Chondrocyte (in vitro differentiated cells): ENCODE measurements at regions not wholly inside any gene's neighbourhood (a gene's known extent, or its start where the extent isn't known, plus 50 kb on each side); places are given as distances from the start of the nearest gene placed in this dataset.

ENCODE experiments used
- DNase-seq: peaks from one replicate; pipeline ENCODE4 v3.0.0; 2021; ENCODE audit warnings: mixed read lengths, low spot score
- H3K27ac Mint-ChIP-seq: one replicate; pipeline ENCODE4 v1.8.0; 2021; ENCODE audit warnings: mild to moderate bottlenecking, moderate library complexity, mixed read lengths; ENCODE audit not compliant: unreplicated experiment
- H3K27me3 Mint-ChIP-seq: 2 replicates; pipeline ENCODE4 v1.8.0; 2021; ENCODE audit warnings: low read depth, mixed read lengths
- H3K36me3 Mint-ChIP-seq: 2 replicates; pipeline ENCODE4 v1.8.0; 2021; ENCODE audit warnings: low read depth, mixed read lengths
- H3K4me1 Mint-ChIP-seq: 2 replicates; pipeline ENCODE4 v1.8.0; 2021; ENCODE audit warnings: low read depth, mild to moderate bottlenecking, mixed read lengths
- H3K4me3 Mint-ChIP-seq: one replicate; pipeline ENCODE4 v1.8.0; 2021; ENCODE audit warnings: mild to moderate bottlenecking, moderate library complexity, mixed read lengths; ENCODE audit not compliant: unreplicated experiment
- H3K9me3 Mint-ChIP-seq: 2 replicates; pipeline ENCODE4 v1.8.0; 2021; ENCODE audit warnings: low read depth, mixed read lengths
- TF ChIP-seq, protein P1 (sequence below): fragments of 200-600 bp; sonication (generic); IDR thresholded peaks from 2 replicates; pipeline ENCODE4 v1.5.0; 2021; ENCODE audit warnings: antibody characterized with exemption, mild to moderate bottlenecking, moderate library complexity

DNA sequence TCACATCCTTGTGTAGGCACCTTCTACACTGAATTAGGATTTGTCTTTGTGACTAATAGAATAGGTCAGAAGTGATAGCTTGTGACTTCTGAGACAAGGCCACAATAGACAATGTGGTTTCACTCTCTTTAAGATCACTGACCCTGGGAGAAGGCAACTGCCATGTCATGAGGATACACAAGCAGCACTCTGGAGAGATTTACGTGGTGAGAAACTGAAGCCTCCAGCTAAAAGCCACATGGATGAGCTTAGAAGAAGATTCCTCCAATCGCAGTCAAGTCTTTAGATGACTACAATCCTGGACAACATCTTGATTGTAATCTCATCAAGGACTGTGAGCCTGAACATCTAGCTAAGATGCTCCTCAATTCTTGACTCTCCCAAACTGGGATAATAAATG is 206.6 kb downstream of the ESM1 start:
- no peaks in the 10 kb centered on the region for H3K27me3 Mint-ChIP-seq
- no peak overlapping the region for H3K27ac Mint-ChIP-seq
- peaks cover 14% of the 10 kb centered on the region for H3K9me3 Mint-ChIP-seq
- DNase-seq, result no peak
- H3K4me3 Mint-ChIP-seq, result no peak overlapping the region
- H3K36me3 Mint-ChIP-seq, result no peaks in the 10 kb centered on the region
- H3K4me1 Mint-ChIP-seq, result peaks cover 6% of the 10 kb centered on the region
- TF ChIP-seq, protein P1, sequence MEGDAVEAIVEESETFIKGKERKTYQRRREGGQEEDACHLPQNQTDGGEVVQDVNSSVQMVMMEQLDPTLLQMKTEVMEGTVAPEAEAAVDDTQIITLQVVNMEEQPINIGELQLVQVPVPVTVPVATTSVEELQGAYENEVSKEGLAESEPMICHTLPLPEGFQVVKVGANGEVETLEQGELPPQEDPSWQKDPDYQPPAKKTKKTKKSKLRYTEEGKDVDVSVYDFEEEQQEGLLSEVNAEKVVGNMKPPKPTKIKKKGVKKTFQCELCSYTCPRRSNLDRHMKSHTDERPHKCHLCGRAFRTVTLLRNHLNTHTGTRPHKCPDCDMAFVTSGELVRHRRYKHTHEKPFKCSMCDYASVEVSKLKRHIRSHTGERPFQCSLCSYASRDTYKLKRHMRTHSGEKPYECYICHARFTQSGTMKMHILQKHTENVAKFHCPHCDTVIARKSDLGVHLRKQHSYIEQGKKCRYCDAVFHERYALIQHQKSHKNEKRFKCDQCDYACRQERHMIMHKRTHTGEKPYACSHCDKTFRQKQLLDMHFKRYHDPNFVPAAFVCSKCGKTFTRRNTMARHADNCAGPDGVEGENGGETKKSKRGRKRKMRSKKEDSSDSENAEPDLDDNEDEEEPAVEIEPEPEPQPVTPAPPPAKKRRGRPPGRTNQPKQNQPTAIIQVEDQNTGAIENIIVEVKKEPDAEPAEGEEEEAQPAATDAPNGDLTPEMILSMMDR, result no peak

GRCh38 chr5:54775645-54776044 is 209.7 kb downstream of the ESM1 start:
- TF ChIP-seq, protein P1, result no peak
- Mint-ChIP-seq H3K9me3 (no peaks in the 10 kb centered on the region), H3K27me3 (no peaks in the 10 kb centered on the region), H3K36me3 (no peaks in the 10 kb centered on the region), H3K4me3 (no peak overlapping the region), H3K4me1 (peaks cover 16% of the 10 kb centered on the region), H3K27ac (no peak overlapping the region)
- DNase-seq, result no peak

GRCh38 chr5:54774281-54775170 is 210.9 kb downstream of the ESM1 start:
- no peak for DNase-seq
- H3K36me3 Mint-ChIP-seq, result no peaks in the 10 kb centered on the region
- no peaks in the 10 kb centered on the region for H3K9me3 Mint-ChIP-seq
- H3K4me1 Mint-ChIP-seq, result peaks cover 18% of the 10 kb centered on the region
- no peaks in the 10 kb centered on the region for H3K27me3 Mint-ChIP-seq
- no peak overlapping the region for H3K4me3 Mint-ChIP-seq
- H3K27ac Mint-ChIP-seq, result no peak overlapping the region
- TF ChIP-seq, protein P1, result no peak

DNA sequence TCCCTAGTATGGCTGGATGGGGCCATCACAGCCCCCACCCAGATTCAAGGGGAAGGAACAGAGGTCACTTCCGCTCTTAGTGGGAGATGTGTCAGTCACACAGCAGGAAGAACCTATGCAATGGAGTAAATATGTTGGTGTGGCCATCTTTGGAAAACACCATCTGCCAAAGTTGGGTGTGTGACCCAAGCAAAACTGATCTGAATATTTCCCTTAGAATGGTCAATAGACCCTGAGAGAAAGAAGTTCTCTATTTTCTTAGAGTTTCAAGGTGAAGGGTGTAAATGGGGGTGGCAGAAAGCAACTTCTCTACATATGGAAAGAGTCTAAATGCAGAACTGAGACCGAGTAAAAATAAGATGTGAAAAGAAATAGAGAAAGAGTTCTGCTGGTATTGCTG is 212.7 kb downstream of the ESM1 start:
- no peak overlapping the region for H3K4me3 Mint-ChIP-seq
- no peaks in the 10 kb centered on the region for H3K9me3 Mint-ChIP-seq
- peaks cover 18% of the 10 kb centered on the region for H3K4me1 Mint-ChIP-seq
- H3K27ac Mint-ChIP-seq, result no peak overlapping the region
- no peaks in the 10 kb centered on the region for H3K27me3 Mint-ChIP-seq
- DNase-seq, result no peak
- TF ChIP-seq, protein P1, result no peak
- H3K36me3 Mint-ChIP-seq, result no peaks in the 10 kb centered on the region

GRCh38 chr5:54772231-54772630 is 213.2 kb downstream of the ESM1 start:
- DNase-seq, result no peak
- H3K9me3 Mint-ChIP-seq, result no peaks in the 10 kb centered on the region
- TF ChIP-seq, protein P1, result no peak
- H3K36me3 Mint-ChIP-seq, result no peaks in the 10 kb centered on the region
- H3K4me3 Mint-ChIP-seq, result no peak overlapping the region
- no peak overlapping the region for H3K27ac Mint-ChIP-seq
- no peaks in the 10 kb centered on the region for H3K27me3 Mint-ChIP-seq
- H3K4me1 Mint-ChIP-seq, result peaks cover 15% of the 10 kb centered on the region
